PC-9 (cell line): ENCODE measurements at regions not wholly inside any gene's neighbourhood (a gene's known extent, or its start where the extent isn't known, plus 50 kb on each side); places are given as distances from the start of the nearest gene placed in this dataset.

Source experiments
- EZH2 ChIP-seq: fragments of 200-600 bp; sonication (generic); IDR thresholded peaks from 2 replicates; pipeline ENCODE4 v1.8.0; 2017; ENCODE audit warnings: antibody characterized with exemption, low read depth
- TF ChIP-seq, protein P1 (sequence below): fragments of 200-600 bp; sonication (generic); conservative IDR thresholded peaks from 2 replicates; pipeline ENCODE4 v1.6.1; 2017; ENCODE audit warnings: mixed run types, antibody characterized with exemption, mild to moderate bottlenecking, moderate library complexity

GRCh38 chr15:38796589-38796988 is 232.0 kb upstream of the RASGRP1 start:
- TF ChIP-seq, protein P1, sequence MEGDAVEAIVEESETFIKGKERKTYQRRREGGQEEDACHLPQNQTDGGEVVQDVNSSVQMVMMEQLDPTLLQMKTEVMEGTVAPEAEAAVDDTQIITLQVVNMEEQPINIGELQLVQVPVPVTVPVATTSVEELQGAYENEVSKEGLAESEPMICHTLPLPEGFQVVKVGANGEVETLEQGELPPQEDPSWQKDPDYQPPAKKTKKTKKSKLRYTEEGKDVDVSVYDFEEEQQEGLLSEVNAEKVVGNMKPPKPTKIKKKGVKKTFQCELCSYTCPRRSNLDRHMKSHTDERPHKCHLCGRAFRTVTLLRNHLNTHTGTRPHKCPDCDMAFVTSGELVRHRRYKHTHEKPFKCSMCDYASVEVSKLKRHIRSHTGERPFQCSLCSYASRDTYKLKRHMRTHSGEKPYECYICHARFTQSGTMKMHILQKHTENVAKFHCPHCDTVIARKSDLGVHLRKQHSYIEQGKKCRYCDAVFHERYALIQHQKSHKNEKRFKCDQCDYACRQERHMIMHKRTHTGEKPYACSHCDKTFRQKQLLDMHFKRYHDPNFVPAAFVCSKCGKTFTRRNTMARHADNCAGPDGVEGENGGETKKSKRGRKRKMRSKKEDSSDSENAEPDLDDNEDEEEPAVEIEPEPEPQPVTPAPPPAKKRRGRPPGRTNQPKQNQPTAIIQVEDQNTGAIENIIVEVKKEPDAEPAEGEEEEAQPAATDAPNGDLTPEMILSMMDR, result no peak
- no peak for TF ChIP-seq EZH2
